PFSK-1 (cell line): ENCODE measurements at regions not wholly inside any gene's neighbourhood (a gene's known extent, or its start where the extent isn't known, plus 50 kb on each side); places are given as distances from the start of the nearest gene placed in this dataset.

ENCODE experiments used
- FOXP2 ChIP-seq: optimal IDR thresholded peaks from 2 replicates; pipeline ENCODE3; 2011; ENCODE audit warnings: borderline replicate concordance, control low read depth, inconsistent platforms; ENCODE audit not compliant: insufficient read depth; ENCODE audit errors: extremely low read length, extremely low read depth
- POLR2AphosphoS5 ChIP-seq: IDR thresholded peaks from 2 replicates; pipeline ENCODE4 v1.6.1; 2012; ENCODE audit warnings: low read depth, mild to moderate bottlenecking, control low read depth, low read length, moderate library complexity
- SIN3A ChIP-seq: IDR thresholded peaks from 2 replicates; pipeline ENCODE4 v1.6.1; 2012; ENCODE audit warnings: mild to moderate bottlenecking, low read length, moderate library complexity, borderline replicate concordance; ENCODE audit not compliant: insufficient read depth
- TAF1 ChIP-seq: IDR thresholded peaks from 2 replicates; pipeline ENCODE4 v1.6.1; 2012; ENCODE audit warnings: low read length, control low read depth, borderline replicate concordance; ENCODE audit not compliant: insufficient read depth
- TF ChIP-seq, protein P1 (sequence below), 2 experiments: IDR thresholded peaks; 2 replicates each; pipeline versions ENCODE4 v1.6.1 to v1.8.0; 2011 to 2012; ENCODE audit warnings: low read depth in 2 of 2, low read length in 2 of 2, control low read depth in 1 of 2, inconsistent platforms in 1 of 2, mild to moderate bottlenecking in 1 of 2, moderate library complexity in 1 of 2; ENCODE audit not compliant: insufficient read depth in 1 of 2

DNA sequence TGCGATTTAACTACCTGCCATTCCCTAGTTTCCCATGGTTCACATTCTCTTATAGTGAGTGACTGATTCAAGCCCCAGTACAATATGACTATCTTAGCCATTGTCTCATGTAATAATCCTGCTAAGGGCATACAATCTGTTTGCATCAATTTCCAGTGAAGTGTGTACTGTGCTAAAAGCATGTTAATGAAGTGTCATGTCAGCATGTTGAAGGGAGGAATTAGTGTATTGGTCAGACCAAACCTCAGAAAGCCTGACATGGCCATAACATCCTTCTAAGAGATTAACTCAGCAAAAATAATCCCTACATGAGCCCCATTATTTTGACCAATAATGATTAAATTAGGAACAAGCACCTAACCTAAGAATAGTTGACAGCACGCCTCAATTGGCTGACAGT lies 442.4 kb downstream of the ENC1 start:
- TF ChIP-seq TAF1 = no peak
- no peak for TF ChIP-seq FOXP2
- no peak for TF ChIP-seq POLR2AphosphoS5
- no peak for TF ChIP-seq SIN3A

DNA sequence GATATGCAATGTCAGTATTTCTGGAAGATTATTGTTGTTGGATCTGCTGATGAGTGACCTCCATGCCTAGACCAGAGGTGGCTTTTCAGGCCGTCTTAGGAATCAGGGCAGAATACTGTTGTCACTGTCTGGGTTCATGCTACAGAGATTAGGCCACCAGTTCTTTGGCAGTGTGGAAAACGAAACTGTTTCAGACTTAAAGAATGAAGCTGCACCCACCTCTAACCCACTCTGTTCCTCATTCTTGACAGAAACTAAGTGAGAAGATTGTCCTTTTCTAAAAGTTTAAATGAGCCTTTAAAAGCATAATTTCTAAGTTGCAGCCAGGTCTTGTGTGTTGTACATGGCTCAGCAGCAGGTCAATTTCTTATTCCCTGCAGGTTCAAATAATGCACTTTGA lies 444.3 kb downstream of the ENC1 start:
- TF ChIP-seq POLR2AphosphoS5 (no peak), FOXP2 (no peak)
- TF ChIP-seq, protein P1, sequence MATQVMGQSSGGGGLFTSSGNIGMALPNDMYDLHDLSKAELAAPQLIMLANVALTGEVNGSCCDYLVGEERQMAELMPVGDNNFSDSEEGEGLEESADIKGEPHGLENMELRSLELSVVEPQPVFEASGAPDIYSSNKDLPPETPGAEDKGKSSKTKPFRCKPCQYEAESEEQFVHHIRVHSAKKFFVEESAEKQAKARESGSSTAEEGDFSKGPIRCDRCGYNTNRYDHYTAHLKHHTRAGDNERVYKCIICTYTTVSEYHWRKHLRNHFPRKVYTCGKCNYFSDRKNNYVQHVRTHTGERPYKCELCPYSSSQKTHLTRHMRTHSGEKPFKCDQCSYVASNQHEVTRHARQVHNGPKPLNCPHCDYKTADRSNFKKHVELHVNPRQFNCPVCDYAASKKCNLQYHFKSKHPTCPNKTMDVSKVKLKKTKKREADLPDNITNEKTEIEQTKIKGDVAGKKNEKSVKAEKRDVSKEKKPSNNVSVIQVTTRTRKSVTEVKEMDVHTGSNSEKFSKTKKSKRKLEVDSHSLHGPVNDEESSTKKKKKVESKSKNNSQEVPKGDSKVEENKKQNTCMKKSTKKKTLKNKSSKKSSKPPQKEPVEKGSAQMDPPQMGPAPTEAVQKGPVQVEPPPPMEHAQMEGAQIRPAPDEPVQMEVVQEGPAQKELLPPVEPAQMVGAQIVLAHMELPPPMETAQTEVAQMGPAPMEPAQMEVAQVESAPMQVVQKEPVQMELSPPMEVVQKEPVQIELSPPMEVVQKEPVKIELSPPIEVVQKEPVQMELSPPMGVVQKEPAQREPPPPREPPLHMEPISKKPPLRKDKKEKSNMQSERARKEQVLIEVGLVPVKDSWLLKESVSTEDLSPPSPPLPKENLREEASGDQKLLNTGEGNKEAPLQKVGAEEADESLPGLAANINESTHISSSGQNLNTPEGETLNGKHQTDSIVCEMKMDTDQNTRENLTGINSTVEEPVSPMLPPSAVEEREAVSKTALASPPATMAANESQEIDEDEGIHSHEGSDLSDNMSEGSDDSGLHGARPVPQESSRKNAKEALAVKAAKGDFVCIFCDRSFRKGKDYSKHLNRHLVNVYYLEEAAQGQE (IDR thresholded peaks at IDR 0.05; ENCODE audit: insufficient read depth in 1 of 2, low read depth in 2 of 2, low read length in 2 of 2) = no peak

DNA sequence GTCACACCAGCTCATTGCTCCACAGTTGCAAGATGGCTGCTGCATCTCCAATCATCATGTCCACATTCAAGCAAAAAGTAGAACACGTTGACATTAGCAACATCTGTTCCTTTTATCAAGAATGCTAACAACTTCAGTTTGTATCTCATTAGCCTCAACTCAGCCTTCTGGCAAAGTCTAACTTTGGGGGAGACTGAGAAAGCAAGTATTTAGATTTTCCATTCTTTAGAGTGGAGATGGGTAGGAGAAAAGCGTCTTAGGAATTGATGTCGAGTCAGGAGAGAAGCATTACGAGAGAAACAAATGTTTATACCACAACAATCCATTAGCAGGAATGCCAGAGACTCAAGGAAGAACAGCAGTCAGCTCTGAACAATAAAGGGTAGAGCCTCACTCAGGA lies 446.3 kb downstream of the ENC1 start:
- TF ChIP-seq SIN3A = no peak
- no peak for TF ChIP-seq POLR2AphosphoS5
- TF ChIP-seq, protein P1 (IDR thresholded peaks at IDR 0.05; ENCODE audit: insufficient read depth in 1 of 2, low read depth in 2 of 2, low read length in 2 of 2) = no peak
- TF ChIP-seq TAF1 = no peak
- TF ChIP-seq FOXP2 = no peak

DNA sequence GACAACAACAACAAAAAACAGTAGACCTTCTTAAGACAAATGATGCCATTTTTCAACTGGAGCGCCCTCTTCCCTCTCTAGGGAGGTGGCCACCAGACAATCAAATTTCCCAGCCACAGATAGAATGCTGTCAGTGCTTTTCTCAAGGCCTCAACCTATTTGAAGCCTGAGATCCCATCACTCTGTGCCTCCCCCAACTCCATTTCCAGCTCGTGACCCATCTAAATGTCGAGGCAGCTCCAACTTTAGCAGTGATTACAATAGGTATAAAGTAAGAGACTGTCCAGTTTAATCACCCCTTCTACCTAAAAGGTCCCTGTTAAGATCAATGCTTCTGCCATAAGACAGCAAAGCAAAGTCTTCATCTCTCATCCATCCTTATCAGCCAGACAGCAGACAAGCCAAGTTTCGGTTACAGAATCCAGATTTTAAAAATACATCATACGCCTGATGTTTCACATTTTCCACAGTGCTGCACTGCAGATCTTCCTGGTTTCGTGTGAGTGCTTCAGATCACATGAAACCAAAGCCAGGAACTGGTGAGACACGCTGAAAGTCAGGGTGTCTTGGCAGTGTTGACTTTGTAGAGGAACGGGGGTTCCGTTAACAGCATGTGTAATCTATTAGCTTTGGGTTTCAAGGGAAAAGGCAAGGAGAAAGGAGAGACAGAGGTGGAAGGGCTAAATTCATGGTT lies 447.8 kb downstream of the ENC1 start:
- TF ChIP-seq SIN3A (no peak), POLR2AphosphoS5 (no peak), FOXP2 (no peak), TAF1 (no peak)
- TF ChIP-seq, protein P1 (IDR thresholded peaks at IDR 0.05; ENCODE audit: insufficient read depth in 1 of 2, low read depth in 2 of 2, low read length in 2 of 2) = no peak

DNA sequence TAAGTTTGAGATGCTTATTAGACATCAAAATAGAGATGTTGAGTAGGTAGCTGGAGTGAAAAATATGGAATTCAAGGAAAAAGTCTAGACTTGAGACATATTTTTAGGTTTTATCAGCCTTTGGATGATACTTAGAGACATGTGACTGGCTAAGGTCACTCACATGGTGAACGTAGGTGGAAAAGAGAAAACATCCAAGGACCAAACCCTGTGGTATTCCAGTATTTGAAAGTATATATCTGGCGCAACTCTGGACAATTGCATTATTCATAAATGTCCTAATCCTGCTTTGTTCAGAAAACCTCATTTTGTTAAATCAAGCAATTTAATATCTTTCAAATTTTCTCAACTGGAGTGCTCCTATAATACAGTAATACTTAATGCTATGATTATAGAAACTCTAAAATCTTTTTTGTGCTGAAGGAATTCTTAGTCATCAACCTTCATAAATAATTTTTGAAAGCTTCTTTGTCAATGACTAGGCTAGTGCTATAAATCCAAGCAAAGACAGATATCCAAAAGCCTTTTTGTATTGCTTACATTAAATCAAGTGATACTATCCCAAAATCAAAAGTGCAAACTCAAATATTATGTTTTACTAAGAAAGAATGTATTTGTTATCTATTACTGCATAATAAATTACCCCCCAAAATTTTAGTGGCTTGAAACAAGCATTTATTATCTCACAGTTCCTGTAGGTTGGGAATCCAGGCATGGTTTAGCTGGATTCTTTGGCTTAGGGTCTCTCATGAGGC lies 452.0 kb downstream of the ENC1 start:
- TF ChIP-seq FOXP2 (no peak), POLR2AphosphoS5 (no peak)
- TF ChIP-seq, protein P1 (IDR thresholded peaks at IDR 0.05; ENCODE audit: insufficient read depth in 1 of 2, low read depth in 2 of 2, low read length in 2 of 2) = no peak
